ENCODE measurements at regions not wholly inside any gene's neighbourhood (a gene's known extent, or its start where the extent isn't known, plus 50 kb on each side); places are given as distances from the start of the nearest gene placed in this dataset.

- no peak overlapping the region for H3K27ac ChIP-seq
- TF ChIP-seq CTCF (IDR thresholded peaks at IDR 0.05) (no peak), ZFX (IDR thresholded peaks at IDR 0.05; ENCODE audit: borderline replicate concordance) (no peak)
Measured at GRCh38 chr11:23111527-23111926, 251.3 kb upstream of the CCDC179 start.

- H3K27ac ChIP-seq, result peak overlapping the region; percentile 43
Measured at GRCh38 chr11:23112390-23112789, 252.1 kb upstream of the CCDC179 start.

GRCh38 chr11:23112987-23113886, 253.0 kb upstream of the CCDC179 start:
- H3K27ac ChIP-seq, result peak overlapping the region; percentile 43
- TF ChIP-seq ZFX (IDR thresholded peaks at IDR 0.05; ENCODE audit: borderline replicate concordance) (no peak), CTCF (IDR thresholded peaks at IDR 0.05) (peak; percentile 81)

More at GRCh38 chr11:23112390-23112789, 252.1 kb upstream of the CCDC179 start:
- no peak for TF ChIP-seq ZFX (IDR thresholded peaks at IDR 0.05; ENCODE audit: borderline replicate concordance)
- TF ChIP-seq CTCF (IDR thresholded peaks at IDR 0.05), result no peak

- TF ChIP-seq CTCF (IDR thresholded peaks at IDR 0.05) (peak; percentile 39), ZFX (IDR thresholded peaks at IDR 0.05; ENCODE audit: borderline replicate concordance) (no peak)
- peak overlapping the region; percentile 43 for H3K27ac ChIP-seq
Measured at GRCh38 chr11:23113887-23114216, 253.6 kb upstream of the CCDC179 start.

- no peak overlapping the region for H3K27ac ChIP-seq
- TF ChIP-seq ZFX (IDR thresholded peaks at IDR 0.05; ENCODE audit: borderline replicate concordance), result no peak
- TF ChIP-seq CTCF (IDR thresholded peaks at IDR 0.05), result no peak
Measured at GRCh38 chr11:23123753-23124152, 263.5 kb upstream of the CCDC179 start.

GRCh38 chr11:23124249-23124648, 264.0 kb upstream of the CCDC179 start:
- no peak overlapping the region for H3K27ac ChIP-seq
- no peak for TF ChIP-seq ZFX (IDR thresholded peaks at IDR 0.05; ENCODE audit: borderline replicate concordance)

GRCh38 chr11:23124996-23125395, 264.7 kb upstream of the CCDC179 start:
- no peak overlapping the region for H3K27ac ChIP-seq
- TF ChIP-seq CTCF (IDR thresholded peaks at IDR 0.05), result no peak
- TF ChIP-seq ZFX (IDR thresholded peaks at IDR 0.05; ENCODE audit: borderline replicate concordance), result no peak
